Body of pancreas (tissue), 4 donors: ENCODE measurements at regions not wholly inside any gene's neighbourhood (a gene's known extent, or its start where the extent isn't known, plus 50 kb on each side); places are given as distances from the start of the nearest gene placed in this dataset.

ENCODE experiments used
- CTCF ChIP-seq, 7 experiments: fragments of 450-650 bp in 4 of 7; fragments of 200-600 bp in 3 of 7; sonication (generic) in 3 of 7; IDR thresholded peaks; one replicate each; pipeline ENCODE4 v1.5.1; 2016 to 2019; ENCODE audit warnings: antibody characterized with exemption in 7 of 7
- POLR2A ChIP-seq, 3 donors: fragments of 450-650 bp; IDR thresholded peaks; one replicate each; pipeline ENCODE4 v1.6.1; 2016; ENCODE audit warnings: antibody characterized with exemption in 3 of 3, mild to moderate bottlenecking in 2 of 3

- no peak for TF ChIP-seq CTCF (IDR thresholded peaks at IDR 0.05)
- no peak for TF ChIP-seq POLR2A (IDR thresholded peaks at IDR 0.05)
Measured at GRCh38 chr14:56886471-56887062, 76.3 kb upstream of the OTX2 start.
